Esophagus muscularis mucosa (tissue), 4 donors: ENCODE measurements at regions not wholly inside any gene's neighbourhood (a gene's known extent, or its start where the extent isn't known, plus 50 kb on each side); places are given as distances from the start of the nearest gene placed in this dataset.

Source experiments
- EP300 ChIP-seq: sonication (generic); formaldehyde crosslinking; IDR thresholded peaks from one replicate; pipeline ENCODE4 v1.6.1; 2017; ENCODE audit warnings: antibody characterized with exemption
- POLR2A ChIP-seq: fragments of 450-650 bp; IDR thresholded peaks from one replicate; pipeline ENCODE4 v1.6.1; 2017; ENCODE audit warnings: antibody characterized with exemption, moderate library complexity, mild to moderate bottlenecking, low read depth
- POLR2AphosphoS5 ChIP-seq, 2 donors: sonication (generic); formaldehyde crosslinking; IDR thresholded peaks; one replicate each; pipeline ENCODE4 v1.6.1; 2017; ENCODE audit warnings: antibody characterized with exemption in 2 of 2
- TF ChIP-seq, protein P1 (sequence below), 3 experiments: fragments of 200-600 bp in 2 of 3; fragments of 450-650 bp in 1 of 3; sonication (generic) in 2 of 3; IDR thresholded peaks; one replicate each; pipeline ENCODE4 v1.5.1; 2017 to 2019; ENCODE audit warnings: antibody characterized with exemption in 3 of 3, mild to moderate bottlenecking in 2 of 3, moderate library complexity in 1 of 3

DNA sequence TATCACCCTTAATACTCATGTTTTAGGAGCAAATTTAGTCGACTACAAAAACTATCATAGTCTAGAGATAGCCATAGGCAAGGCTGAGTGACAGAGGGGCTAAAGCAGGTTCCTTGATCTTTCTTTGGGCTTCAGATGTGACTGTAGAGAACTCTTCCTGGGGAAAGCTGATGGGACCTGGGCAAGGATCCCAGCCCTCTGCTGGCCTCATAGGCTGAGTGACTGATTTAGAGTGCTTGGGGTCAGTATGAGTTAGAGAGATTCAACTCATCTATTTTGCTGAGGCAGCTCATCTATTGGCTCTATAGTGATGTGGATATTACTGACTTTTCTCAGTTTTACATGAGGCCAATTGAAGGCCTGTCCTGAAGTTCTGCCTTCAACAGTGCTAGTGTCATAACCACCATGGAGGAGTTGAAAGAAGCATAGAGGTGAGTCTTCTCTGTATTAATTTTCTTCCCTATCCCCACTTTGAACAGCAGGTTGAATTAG lies 81.6 kb downstream of the SAMD9 start:
- TF ChIP-seq, protein P1, sequence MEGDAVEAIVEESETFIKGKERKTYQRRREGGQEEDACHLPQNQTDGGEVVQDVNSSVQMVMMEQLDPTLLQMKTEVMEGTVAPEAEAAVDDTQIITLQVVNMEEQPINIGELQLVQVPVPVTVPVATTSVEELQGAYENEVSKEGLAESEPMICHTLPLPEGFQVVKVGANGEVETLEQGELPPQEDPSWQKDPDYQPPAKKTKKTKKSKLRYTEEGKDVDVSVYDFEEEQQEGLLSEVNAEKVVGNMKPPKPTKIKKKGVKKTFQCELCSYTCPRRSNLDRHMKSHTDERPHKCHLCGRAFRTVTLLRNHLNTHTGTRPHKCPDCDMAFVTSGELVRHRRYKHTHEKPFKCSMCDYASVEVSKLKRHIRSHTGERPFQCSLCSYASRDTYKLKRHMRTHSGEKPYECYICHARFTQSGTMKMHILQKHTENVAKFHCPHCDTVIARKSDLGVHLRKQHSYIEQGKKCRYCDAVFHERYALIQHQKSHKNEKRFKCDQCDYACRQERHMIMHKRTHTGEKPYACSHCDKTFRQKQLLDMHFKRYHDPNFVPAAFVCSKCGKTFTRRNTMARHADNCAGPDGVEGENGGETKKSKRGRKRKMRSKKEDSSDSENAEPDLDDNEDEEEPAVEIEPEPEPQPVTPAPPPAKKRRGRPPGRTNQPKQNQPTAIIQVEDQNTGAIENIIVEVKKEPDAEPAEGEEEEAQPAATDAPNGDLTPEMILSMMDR (IDR thresholded peaks at IDR 0.05), result no peak
- TF ChIP-seq POLR2A, result no peak
- TF ChIP-seq POLR2AphosphoS5 (IDR thresholded peaks at IDR 0.05), result no peak
- no peak for TF ChIP-seq EP300
